Gastrocnemius medialis (tissue), 4 donors: ENCODE measurements at regions not wholly inside any gene's neighbourhood (a gene's known extent, or its start where the extent isn't known, plus 50 kb on each side); places are given as distances from the start of the nearest gene placed in this dataset.

Experiments used
- ATAC-seq, 2 donors: fragments of 150-250 bp; one replicate each; pipeline ENCODE4 v1.9.1; 2016
- DNase-seq, 2 donors: peaks; one replicate each; pipeline ENCODE4 v3.0.0-alpha.2; 2019
- H3K27ac ChIP-seq, 4 donors: fragments of 200-600 bp; sonication (generic); 1 replicate in 1 of 4; 2 replicates in 3 of 4; pipeline ENCODE4 v1.5.1; 2016 to 2018; ENCODE audit warnings: mild to moderate bottlenecking in 2 of 4, moderate library complexity in 1 of 4
- H3K27me3 ChIP-seq, 3 donors: fragments of 200-600 bp; sonication (generic) in 2 of 3; 1 replicate in 1 of 3; 2 replicates in 2 of 3; pipeline versions ENCODE4 v1.5.1 to v1.6.0; 2016 to 2019; ENCODE audit warnings: mild to moderate bottlenecking in 1 of 3, moderate library complexity in 1 of 3
- H3K36me3 ChIP-seq, 2 donors: fragments of 200-600 bp; sonication (generic) in 1 of 2; one replicate each; pipeline ENCODE4 v1.5.1; 2017 to 2018
- H3K4me1 ChIP-seq, 2 donors: fragments of 200-600 bp; sonication (generic) in 1 of 2; one replicate each; pipeline ENCODE4 v1.5.1; 2016 to 2017; ENCODE audit warnings: mild to moderate bottlenecking in 2 of 2
- H3K4me3 ChIP-seq, 4 donors: fragments of 200-600 bp; sonication (generic) in 3 of 4; 1 replicate in 1 of 4; 2 replicates in 3 of 4; pipeline ENCODE4 v1.5.1; 2016 to 2019; ENCODE audit warnings: mild to moderate bottlenecking in 2 of 4
- H3K9me3 ChIP-seq, 3 donors: fragments of 200-600 bp; sonication (generic) in 2 of 3; 1 replicate in 1 of 3; 2 replicates in 2 of 3; pipeline ENCODE4 v1.5.1; 2016 to 2019
- POLR2A ChIP-seq, 2 donors: fragments of 450-650 bp; IDR thresholded peaks; one replicate each; pipeline ENCODE4 v1.6.1; 2017; ENCODE audit warnings: antibody characterized with exemption in 2 of 2, mild to moderate bottlenecking in 2 of 2, moderate library complexity in 2 of 2
- in situ Hi-C, 4 donors: fragments of 200-750 bp; cut with MboI; loops; one replicate each; pipeline versions ENCODE4 v1.15.0 to v1.8.0; 2017; ENCODE audit warnings: low sequenced_read_pairs in 4 of 4
- intact Hi-C: fragments of 100-400 bp; cut with DNase I; formaldehyde crosslinking; loops from one replicate; pipeline ENCODE4 v1.15.1; 2023; ENCODE audit warnings: low total_unique reads
- TF ChIP-seq, protein P1 (sequence below), 5 experiments: fragments of 450-650 bp in 3 of 5; fragments of 200-600 bp in 2 of 5; sonication (generic) in 2 of 5; IDR thresholded peaks in 4 of 5; conservative IDR thresholded peaks in 1 of 5; 1 replicate in 4 of 5; 2 replicates in 1 of 5; pipeline ENCODE4 v1.5.1; 2016 to 2019; ENCODE audit warnings: antibody characterized with exemption in 5 of 5, mild to moderate bottlenecking in 3 of 5, moderate library complexity in 3 of 5

DNA sequence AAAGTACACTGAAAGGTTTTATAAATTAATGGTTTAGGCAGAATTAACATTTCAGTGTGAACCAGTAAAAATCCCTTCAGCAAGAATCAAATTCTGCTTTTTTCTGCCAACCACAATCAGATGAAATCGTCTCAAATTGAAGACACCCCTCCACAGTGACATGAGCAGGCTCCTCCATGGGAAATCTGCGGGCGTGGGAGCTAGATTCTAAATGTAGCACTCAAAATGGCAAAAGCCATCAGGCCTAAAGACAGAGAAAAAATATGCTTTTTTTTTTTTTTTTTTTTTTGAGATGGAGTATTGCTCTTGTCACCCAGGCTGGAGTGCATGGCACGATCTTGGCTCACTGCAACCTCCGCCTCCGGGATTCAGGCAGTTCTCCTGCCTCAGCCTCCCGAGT, 55.8 kb upstream of the MRPS9 start:
- Histone ChIP-seq H3K4me1 (no peaks in the 10 kb centered on the region), H3K4me3 (no peak overlapping the region), H3K27ac (no peak overlapping the region), H3K27me3 (no peaks in the 10 kb centered on the region), H3K9me3 (no peaks in the 10 kb centered on the region), H3K36me3 (no peaks in the 10 kb centered on the region)
- in situ Hi-C loops (no loop called here), intact Hi-C loops (no loop called here)
- TF ChIP-seq, protein P1, sequence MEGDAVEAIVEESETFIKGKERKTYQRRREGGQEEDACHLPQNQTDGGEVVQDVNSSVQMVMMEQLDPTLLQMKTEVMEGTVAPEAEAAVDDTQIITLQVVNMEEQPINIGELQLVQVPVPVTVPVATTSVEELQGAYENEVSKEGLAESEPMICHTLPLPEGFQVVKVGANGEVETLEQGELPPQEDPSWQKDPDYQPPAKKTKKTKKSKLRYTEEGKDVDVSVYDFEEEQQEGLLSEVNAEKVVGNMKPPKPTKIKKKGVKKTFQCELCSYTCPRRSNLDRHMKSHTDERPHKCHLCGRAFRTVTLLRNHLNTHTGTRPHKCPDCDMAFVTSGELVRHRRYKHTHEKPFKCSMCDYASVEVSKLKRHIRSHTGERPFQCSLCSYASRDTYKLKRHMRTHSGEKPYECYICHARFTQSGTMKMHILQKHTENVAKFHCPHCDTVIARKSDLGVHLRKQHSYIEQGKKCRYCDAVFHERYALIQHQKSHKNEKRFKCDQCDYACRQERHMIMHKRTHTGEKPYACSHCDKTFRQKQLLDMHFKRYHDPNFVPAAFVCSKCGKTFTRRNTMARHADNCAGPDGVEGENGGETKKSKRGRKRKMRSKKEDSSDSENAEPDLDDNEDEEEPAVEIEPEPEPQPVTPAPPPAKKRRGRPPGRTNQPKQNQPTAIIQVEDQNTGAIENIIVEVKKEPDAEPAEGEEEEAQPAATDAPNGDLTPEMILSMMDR (IDR thresholded peaks at IDR 0.05 in 4 of 5, conservative IDR thresholded peaks at IDR 0.05 in 1 of 5) = no peak
- TF ChIP-seq POLR2A (IDR thresholded peaks at IDR 0.05) = no peak
- DNase-seq = no peak
- ATAC-seq = no peak
